Neural progenitor cell (in vitro differentiated cells): ENCODE measurements at regions not wholly inside any gene's neighbourhood (a gene's known extent, or its start where the extent isn't known, plus 50 kb on each side); places are given as distances from the start of the nearest gene placed in this dataset.

Source experiments
- DNase-seq: peaks from one replicate; pipeline ENCODE4 v3.0.0-alpha.2; 2016; ENCODE audit warnings: low spot score
- H2AFZ ChIP-seq: fragments of 200-600 bp; sonication (generic); replicated peaks from 2 replicates; pipeline ENCODE4 v1.6.1; 2016; ENCODE audit warnings: antibody characterized with exemption
- H3F3A ChIP-seq: fragments of 200-600 bp; sonication (generic); 2 replicates; pipeline ENCODE4 v1.6.1; 2016; ENCODE audit warnings: antibody characterized with exemption, low read depth
- H3K27ac ChIP-seq: fragments of 200-600 bp; sonication (generic); 2 replicates; pipeline ENCODE4 v1.5.1; 2016; ENCODE audit warnings: mild to moderate bottlenecking
- H3K27me3 ChIP-seq: fragments of 200-600 bp; sonication (generic); 2 replicates; pipeline ENCODE4 v1.6.1; 2016; ENCODE audit warnings: mild to moderate bottlenecking, moderate library complexity
- H3K36me3 ChIP-seq: fragments of 200-600 bp; sonication (generic); 2 replicates; pipeline ENCODE4 v1.5.1; 2016
- H3K4me1 ChIP-seq: fragments of 200-600 bp; sonication (generic); 2 replicates; pipeline ENCODE4 v1.6.1; 2016; ENCODE audit warnings: mixed run types
- H3K4me2 ChIP-seq: fragments of 200-600 bp; sonication (generic); 2 replicates; pipeline ENCODE4 v1.6.1; 2016
- H3K4me3 ChIP-seq: fragments of 200-600 bp; sonication (generic); 2 replicates; pipeline ENCODE4 v1.5.1; 2016
- H3K79me2 ChIP-seq: fragments of 200-600 bp; sonication (generic); 2 replicates; pipeline ENCODE4 v1.6.1; 2016; ENCODE audit warnings: low read depth
- H3K9ac ChIP-seq: fragments of 200-600 bp; sonication (generic); 2 replicates; pipeline ENCODE4 v1.6.1; 2016
- H3K9me3 ChIP-seq: fragments of 200-600 bp; sonication (generic); 2 replicates; pipeline ENCODE4 v1.5.1; 2016; ENCODE audit warnings: low read depth
- H4K20me1 ChIP-seq: fragments of 200-600 bp; sonication (generic); 2 replicates; pipeline ENCODE4 v1.6.1; 2016; ENCODE audit warnings: low read depth
- H3K27ac Mint-ChIP-seq: 3 replicates; pipeline ENCODE4 v1.8.0; 2021; ENCODE audit warnings: mixed read lengths
- H3K27me3 Mint-ChIP-seq: 2 replicates; pipeline ENCODE4 v1.8.0; 2022; ENCODE audit warnings: low read depth, mild to moderate bottlenecking, inconsistent platforms, moderate library complexity, mixed read lengths; ENCODE audit not compliant: insufficient read depth
- H3K36me3 Mint-ChIP-seq: 3 replicates; pipeline ENCODE4 v1.8.0; 2021; ENCODE audit warnings: mixed read lengths
- H3K4me1 Mint-ChIP-seq: 3 replicates; pipeline ENCODE4 v1.8.0; 2021; ENCODE audit warnings: mixed read lengths
- H3K4me3 Mint-ChIP-seq: 3 replicates; pipeline ENCODE4 v1.8.0; 2021; ENCODE audit warnings: mild to moderate bottlenecking, moderate library complexity, mixed read lengths
- H3K9me3 Mint-ChIP-seq: 3 replicates; pipeline ENCODE4 v1.8.0; 2020; ENCODE audit warnings: mixed read lengths
- CTCF ChIP-seq: fragments of 200-600 bp; sonication (generic); IDR thresholded peaks from 2 replicates; pipeline ENCODE4 v1.5.1; 2017; ENCODE audit warnings: antibody characterized with exemption, mild to moderate bottlenecking
- EZH2 ChIP-seq: fragments of 200-600 bp; sonication (generic); IDR thresholded peaks from 2 replicates; pipeline ENCODE4 v1.6.1; 2017; ENCODE audit warnings: antibody characterized with exemption, mild to moderate bottlenecking, moderate library complexity
- EZH2phosphoT487 ChIP-seq: fragments of 200-600 bp; sonication (generic); IDR thresholded peaks from 2 replicates; pipeline ENCODE4 v1.6.1; 2017; ENCODE audit warnings: antibody characterized with exemption

- Histone ChIP-seq H3K36me3 (no peaks in the 10 kb centered on the region), H3K4me1 (peaks cover 23% of the 10 kb centered on the region), H3K9me3 (no peaks in the 10 kb centered on the region), H3K27me3 (no peaks in the 10 kb centered on the region), H3K27ac (no peak overlapping the region), H3K9ac (no peak overlapping the region), H4K20me1 (no peaks in the 10 kb centered on the region), H3K4me3 (no peak overlapping the region), H3F3A (peaks cover 5% of the 10 kb centered on the region), H3K4me2 (peak overlapping the region; percentile 56), H3K79me2 (no peaks in the 10 kb centered on the region), H2AFZ (no peak overlapping the region)
- TF ChIP-seq EZH2phosphoT487: peak; percentile 29
- no peak for TF ChIP-seq CTCF
- H3K27me3 Mint-ChIP-seq: no peaks in the 10 kb centered on the region
- DNase-seq: peak; percentile 46
- H3K9me3 Mint-ChIP-seq: no peaks in the 10 kb centered on the region
- H3K27ac Mint-ChIP-seq: no peak overlapping the region
- no peak overlapping the region for H3K4me3 Mint-ChIP-seq
- no peaks in the 10 kb centered on the region for H3K36me3 Mint-ChIP-seq
- peaks cover 6% of the 10 kb centered on the region for H3K4me1 Mint-ChIP-seq
These were observed 215.1 kb upstream of the PITX2 start for GRCh38 chr4:110837896-110838450.

- DNase-seq: no peak
- Histone ChIP-seq H3K36me3 (no peaks in the 10 kb centered on the region), H3K79me2 (no peaks in the 10 kb centered on the region), H3K4me1 (peaks cover 23% of the 10 kb centered on the region), H3K27me3 (no peaks in the 10 kb centered on the region), H2AFZ (no peak overlapping the region), H3K4me2 (no peak overlapping the region), H3K27ac (no peak overlapping the region), H3K9ac (no peak overlapping the region), H4K20me1 (no peaks in the 10 kb centered on the region), H3K9me3 (no peaks in the 10 kb centered on the region), H3K4me3 (no peak overlapping the region), H3F3A (peaks cover 5% of the 10 kb centered on the region)
- TF ChIP-seq EZH2phosphoT487 (no peak), CTCF (no peak)
- Mint-ChIP-seq H3K27ac (no peak overlapping the region), H3K4me1 (peaks cover 6% of the 10 kb centered on the region), H3K9me3 (no peaks in the 10 kb centered on the region), H3K4me3 (no peak overlapping the region), H3K36me3 (no peaks in the 10 kb centered on the region), H3K27me3 (peaks cover 2% of the 10 kb centered on the region)
These were observed 217.4 kb upstream of the PITX2 start for GRCh38 chr4:110840221-110840654.

- no peak overlapping the region for H3K27ac ChIP-seq
- no peak for TF ChIP-seq CTCF
- no peak for TF ChIP-seq EZH2
- TF ChIP-seq EZH2phosphoT487: no peak
- Mint-ChIP-seq H3K36me3 (no peaks in the 10 kb centered on the region), H3K9me3 (no peaks in the 10 kb centered on the region), H3K27ac (no peak overlapping the region), H3K27me3 (peaks cover 2% of the 10 kb centered on the region), H3K4me3 (no peak overlapping the region), H3K4me1 (peaks cover 10% of the 10 kb centered on the region)
- no peak for DNase-seq
- no peak overlapping the region for H2AFZ ChIP-seq
- no peak overlapping the region for H3K4me2 ChIP-seq
- no peak overlapping the region for H3K4me3 ChIP-seq
- no peaks in the 10 kb centered on the region for H4K20me1 ChIP-seq
- H3K4me1 ChIP-seq: no peaks in the 10 kb centered on the region
- H3K9me3 ChIP-seq: no peaks in the 10 kb centered on the region
- H3K79me2 ChIP-seq: no peaks in the 10 kb centered on the region
- H3K27me3 ChIP-seq: no peaks in the 10 kb centered on the region
- no peaks in the 10 kb centered on the region for H3F3A ChIP-seq
- H3K36me3 ChIP-seq: no peaks in the 10 kb centered on the region
- no peak overlapping the region for H3K9ac ChIP-seq
These were observed 225.9 kb upstream of the PITX2 start for GRCh38 chr4:110848787-110849186.
